Right ventricle myocardium inferior (tissue), 1 donor: ENCODE measurements at regions not wholly inside any gene's neighbourhood (a gene's known extent, or its start where the extent isn't known, plus 50 kb on each side); places are given as distances from the start of the nearest gene placed in this dataset.
"Not testable (repeated sequence)": the region's sequence is repeated elsewhere in the genome, so short reads cannot be mapped to it uniquely, and the experiment has no call there.

Experiments used
- ATAC-seq: fragments of 200-7000 bp; cut with Tn5 transposase; one replicate; pipeline ENCODE4 v1.9.1; 2020; ENCODE audit warnings: mild to moderate bottlenecking, moderate library complexity
- DNase-seq: peaks from one replicate; pipeline ENCODE4 v3.0.0; 2021; ENCODE audit errors: missing footprints
- intact Hi-C: fragments of 100-400 bp; cut with DNase I; formaldehyde crosslinking; loops from one replicate; pipeline ENCODE4 v1.11.0; 2022
- donor health status: DM: no; HTN: yes; CAD: no; lungs with severe emphysema.

- DNase-seq, result no peak
- intact Hi-C loops, result no loop called here
- no peak for ATAC-seq
These were observed 965.7 kb downstream of the FSCB start for GRCh38 chr14:43541356-43541755.

DNA sequence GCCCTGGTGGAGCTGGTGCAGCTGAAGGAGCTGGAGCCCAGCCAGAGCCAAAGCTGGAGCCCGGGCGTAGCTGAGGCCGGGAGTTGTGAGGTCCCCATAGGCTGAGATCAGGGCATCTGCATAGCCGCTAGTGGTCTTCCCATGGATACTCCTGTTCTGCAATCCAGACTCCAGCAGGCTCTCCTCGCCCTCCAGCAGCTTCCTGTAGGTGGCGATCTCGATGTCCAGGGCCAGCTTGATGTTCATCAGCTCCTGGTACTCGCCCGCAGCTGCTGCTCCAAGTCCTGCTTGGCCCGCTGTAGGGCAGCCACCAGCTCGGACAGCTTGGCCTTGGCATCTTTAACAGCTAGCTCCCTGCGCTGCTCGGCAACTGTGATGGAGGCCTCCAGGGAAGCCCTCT, 966.1 kb downstream of the FSCB start:
- intact Hi-C loops, result no loop called here
- DNase-seq (peak; percentile 57), ATAC-seq (no peak)

DNA sequence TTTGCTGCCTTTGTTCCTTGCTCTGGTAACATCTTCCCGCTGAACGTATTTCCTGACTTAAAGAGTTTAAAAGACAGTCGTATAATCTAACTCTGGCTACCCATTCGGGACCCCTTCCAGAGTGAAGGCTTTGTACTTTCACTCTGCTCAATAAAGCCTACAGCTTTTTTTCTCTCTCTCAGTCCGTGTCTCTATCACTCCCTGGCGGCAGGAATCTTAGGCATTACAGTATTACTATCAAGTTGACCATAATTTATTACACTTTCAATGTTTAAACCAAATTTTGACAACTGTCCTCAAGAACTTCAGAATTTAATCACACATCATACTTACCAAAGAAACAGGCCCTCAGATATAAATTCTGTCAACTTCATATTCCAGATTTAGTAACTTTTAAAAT, 967.9 kb downstream of the FSCB start:
- intact Hi-C loops, result no loop called here
- DNase-seq, result no peak
- peak; percentile 26 for ATAC-seq

GRCh38 chr14:43535231-43535838, 971.7 kb downstream of the FSCB start:
- ATAC-seq (no peak), DNase-seq (peak; percentile 63)
- intact Hi-C loops, result no loop called here

DNA sequence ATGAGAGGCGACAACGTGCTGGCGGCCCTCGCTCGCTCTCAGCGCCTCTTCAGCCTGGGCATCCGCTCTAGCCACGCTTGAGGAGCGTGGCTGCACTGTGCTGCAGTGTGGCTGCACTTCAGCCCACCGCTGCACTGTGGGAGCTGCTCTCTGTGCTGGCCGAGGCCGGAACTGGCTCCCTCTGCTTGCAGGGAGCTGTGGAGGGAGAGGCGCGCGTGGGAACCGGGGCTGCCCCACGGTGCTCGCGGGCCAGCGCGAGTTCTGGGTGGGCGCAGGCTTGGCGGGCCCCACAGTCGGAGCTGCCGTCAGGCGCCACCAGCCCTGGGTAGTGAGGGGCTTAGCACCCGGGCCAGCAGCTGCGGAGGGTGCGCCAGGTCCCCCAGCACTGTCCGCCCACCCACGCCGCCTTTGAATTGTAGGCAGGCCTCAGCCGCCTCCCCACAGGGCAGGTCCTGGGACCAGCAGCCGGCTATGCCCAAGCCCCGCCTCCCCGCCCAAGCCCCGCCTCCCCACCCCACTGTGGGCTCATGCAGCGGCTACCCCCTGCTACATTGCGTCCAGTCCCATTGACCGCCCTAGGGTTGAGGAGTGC, 974.2 kb downstream of the FSCB start:
- ATAC-seq, result no peak
- no peak for DNase-seq
- intact Hi-C loops, result no loop called here

- intact Hi-C loops, result no loop called here
- DNase-seq (no peak), ATAC-seq (no peak)
These were observed 978.8 kb downstream of the FSCB start for GRCh38 chr14:43528321-43528720.

GRCh38 chr14:43525658-43526057, 981.4 kb downstream of the FSCB start:
- DNase-seq (no peak), ATAC-seq (no peak)
- intact Hi-C loops, result no loop called here

DNA sequence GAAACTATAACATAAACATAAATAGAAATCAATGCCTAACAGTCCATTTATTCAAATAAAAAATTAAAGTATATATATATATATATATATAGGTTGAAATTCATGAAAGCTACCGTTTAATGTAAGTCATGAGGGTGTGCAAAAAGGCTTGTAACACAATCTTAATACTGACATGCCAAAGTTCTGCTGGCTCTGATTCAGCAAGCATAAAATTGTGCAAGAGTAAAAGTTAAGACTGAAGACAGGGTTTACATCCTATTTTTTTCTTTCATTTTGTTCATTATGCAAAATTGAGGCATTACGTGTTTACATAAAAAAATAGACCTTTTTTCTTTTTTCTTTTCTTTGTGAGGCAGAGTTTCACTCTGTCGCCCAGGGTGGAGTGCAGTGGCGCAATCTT, 984.2 kb downstream of the FSCB start:
- intact Hi-C loops, result no loop called here
- DNase-seq, result no peak
- no peak for ATAC-seq

DNA sequence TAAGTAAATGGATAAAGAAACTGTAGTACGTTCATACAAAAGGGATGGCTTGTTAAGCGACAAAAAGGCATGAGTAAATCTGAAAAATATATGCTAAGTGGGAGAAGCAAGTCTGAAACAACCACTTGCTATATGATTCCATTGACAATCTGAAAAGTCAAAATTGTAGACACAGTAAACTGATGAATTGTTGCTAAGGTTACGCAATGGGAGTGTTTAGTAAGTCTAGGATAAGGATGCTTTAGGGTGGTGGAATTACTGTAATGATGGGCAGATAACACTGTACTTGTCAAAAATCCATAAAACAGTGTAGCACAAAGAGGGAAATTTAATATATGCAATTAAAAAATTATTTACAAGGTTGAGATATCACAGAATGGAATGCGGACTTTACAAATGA, 984.9 kb downstream of the FSCB start:
- intact Hi-C loops, result no loop called here
- ATAC-seq, result no peak
- DNase-seq, result no peak

DNA sequence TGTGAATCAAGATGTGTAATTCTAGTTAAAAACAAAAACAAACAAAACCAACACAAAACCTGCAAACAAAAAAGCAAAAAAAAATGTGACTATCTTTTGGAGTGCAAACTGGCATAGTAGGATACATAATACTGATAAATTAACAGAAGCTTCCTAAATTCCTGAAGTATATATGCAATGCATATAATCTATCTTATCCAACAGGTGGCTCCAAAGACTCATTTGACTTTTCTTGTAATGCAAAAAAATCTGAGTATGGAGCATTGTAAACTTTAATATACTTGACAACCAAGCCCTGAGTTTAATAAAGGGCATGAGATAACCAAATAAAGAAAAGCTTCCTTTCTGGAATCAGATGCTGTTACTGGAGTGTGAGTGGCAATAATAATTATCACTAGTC, 1003.6 kb downstream of the FSCB start:
- intact Hi-C loops, result no loop called here
- DNase-seq (no peak), ATAC-seq (no peak)

DNA sequence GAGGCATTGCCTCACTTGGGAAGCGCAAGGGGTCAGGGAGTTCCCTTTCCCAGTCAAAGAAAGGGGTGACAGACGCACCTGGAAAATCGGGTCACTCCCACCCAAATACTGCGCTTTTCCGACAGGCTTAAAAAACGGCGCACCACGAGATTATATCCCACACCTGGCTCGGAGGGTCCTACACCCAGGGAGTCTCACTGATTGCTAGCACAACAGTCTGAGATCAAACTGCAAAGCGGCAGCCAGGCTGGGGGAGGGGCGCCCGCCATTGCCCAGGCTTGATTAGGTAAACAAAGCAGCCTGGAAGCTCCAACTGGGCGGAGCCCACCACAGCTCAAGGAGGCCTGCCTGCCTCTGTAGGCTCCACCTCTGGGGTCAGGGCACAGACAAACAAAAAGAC, 1014.7 kb downstream of the FSCB start:
- ATAC-seq, intact Hi-C loops, DNase-seq: not testable (repeated sequence)

DNA sequence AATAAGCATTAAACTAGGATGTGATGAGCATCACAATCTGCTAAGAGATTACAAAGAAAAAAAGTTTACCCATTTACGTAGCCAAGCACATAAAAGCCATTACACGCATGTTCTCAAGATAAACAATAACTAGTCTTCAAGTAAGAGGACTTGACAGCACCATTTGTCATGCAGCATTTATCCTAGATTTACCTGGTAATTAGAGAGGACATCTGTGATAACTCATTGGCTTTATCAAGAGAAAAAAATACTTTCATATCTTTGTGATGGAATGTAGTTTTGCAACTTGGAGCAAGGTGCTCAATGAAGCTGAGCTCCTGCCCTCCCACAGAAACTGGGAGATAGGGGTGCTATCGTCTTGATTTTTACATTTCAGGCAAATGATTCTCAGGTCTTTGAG, 1023.7 kb downstream of the FSCB start:
- no peak for ATAC-seq
- intact Hi-C loops, result no loop called here

DNA sequence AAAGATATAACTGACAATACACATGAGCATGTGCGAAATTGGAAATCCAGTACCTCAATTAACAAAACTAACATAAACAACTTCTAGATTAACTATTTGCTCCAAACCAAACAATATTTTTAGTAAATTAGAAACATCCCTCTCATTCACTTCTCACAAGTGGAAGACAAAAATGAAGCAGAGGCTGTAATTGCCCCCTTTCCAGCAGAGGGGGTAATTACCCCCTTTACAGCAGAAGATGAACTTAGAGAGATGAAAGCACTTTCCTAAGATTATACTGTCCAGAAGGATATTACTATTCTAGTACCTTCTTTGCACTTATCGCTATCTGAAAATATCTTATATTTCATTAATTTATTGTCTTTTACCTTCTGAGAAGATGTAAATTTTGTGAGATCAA, 1025.2 kb downstream of the FSCB start:
- no peak for DNase-seq
- no peak for ATAC-seq
- intact Hi-C loops, result no loop called here

More for the DNA sequence above, 1023.7 kb downstream of the FSCB start:
- no peak for DNase-seq

- ATAC-seq, result no peak
- intact Hi-C loops, result no loop called here
- DNase-seq, result no peak
These were observed 1026.1 kb downstream of the FSCB start for GRCh38 chr14:43480976-43481375.

DNA sequence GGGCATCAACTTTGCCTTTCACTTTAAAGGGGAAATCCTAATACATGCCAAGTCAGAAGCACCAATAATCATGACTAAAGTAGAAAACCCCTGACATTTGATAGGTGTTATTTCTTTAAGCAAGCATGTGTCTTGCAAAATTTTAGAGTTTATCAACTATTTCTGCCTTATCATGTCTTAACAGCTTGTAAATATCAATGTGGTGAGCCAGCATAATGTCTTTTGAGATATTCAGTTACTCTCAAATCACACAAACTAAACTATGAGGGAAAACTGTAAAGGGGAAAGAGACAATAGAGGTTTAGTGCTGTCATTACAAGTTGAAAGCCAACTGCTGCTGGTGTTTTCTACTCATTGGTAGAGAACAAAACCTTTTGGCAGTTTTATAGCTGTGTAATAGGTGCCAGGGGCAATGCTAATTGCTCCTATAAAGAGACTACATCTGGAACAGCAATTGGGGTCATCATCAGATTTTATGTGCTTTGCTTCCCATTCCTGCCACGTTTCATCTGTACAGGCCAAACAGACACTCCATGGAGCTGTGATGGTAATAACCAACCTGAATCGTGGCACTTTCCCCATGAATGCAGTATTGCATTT, 1027.4 kb downstream of the FSCB start:
- no peak for ATAC-seq
- intact Hi-C loops, result no loop called here
- DNase-seq, result no peak

DNA sequence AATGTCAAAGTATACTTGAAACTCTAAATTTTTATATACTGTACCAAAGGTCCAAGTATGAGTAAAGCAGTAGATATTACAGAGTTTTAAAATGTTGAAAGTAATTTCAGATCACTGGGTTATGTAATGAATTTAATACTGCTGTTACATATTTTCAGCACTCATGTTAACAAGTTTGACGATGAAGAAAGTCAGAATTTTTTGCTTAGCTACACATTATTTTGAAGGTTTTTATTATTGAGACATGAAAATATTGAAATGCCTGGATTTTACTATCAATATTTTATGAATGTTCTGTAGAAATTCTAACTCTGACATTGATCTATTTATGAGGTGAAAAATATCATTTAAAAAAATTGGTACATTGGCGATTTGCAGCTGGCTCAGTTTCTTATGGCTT, 1030.3 kb downstream of the FSCB start:
- DNase-seq (no peak), ATAC-seq (no peak)
- intact Hi-C loops, result no loop called here

GRCh38 chr14:43475757-43476156, 1031.3 kb downstream of the FSCB start:
- DNase-seq, result no peak
- intact Hi-C loops, result no loop called here
- no peak for ATAC-seq

DNA sequence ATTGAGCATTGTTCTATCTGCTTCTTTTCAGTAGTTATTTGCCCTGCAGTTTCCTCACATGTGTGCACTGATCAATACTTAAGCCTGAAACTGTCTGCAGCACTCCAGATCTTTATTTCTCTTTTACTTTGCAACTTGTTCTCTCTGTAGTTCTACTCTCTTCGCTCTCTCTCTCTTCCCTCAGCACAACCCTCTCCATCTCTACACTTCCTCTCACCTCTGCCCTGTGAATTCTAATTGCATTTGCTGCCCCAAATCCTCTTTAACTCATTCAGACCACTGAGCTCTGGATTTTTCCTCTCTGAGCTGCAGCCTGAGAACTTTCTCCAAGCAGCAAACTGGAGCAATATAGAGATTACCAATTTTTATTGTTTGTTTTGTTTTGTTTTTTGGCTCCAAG, 1035.5 kb downstream of the FSCB start:
- DNase-seq (no peak), ATAC-seq (no peak)
- intact Hi-C loops, result no loop called here

- ATAC-seq (no peak), DNase-seq (no peak)
These were observed 1042.1 kb downstream of the FSCB start for GRCh38 chr14:43464968-43465367.

DNA sequence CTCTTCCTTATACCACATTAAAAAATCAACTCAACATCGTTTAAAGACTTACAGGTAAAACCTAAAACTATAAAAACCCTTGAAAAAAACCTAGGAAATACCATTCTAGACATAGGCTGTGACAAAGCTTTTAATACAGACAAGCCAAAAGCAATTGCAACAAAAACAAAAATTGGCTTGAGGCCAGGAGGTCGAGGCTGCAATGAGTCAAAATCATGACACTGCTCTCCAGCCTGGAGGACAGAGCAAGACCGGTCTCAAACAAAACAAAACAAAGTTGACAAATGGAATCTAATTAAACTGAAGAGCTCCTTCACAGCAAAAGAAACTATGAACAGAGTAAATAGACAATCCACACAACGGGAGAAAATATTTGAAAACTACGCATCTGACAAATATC, 1057.8 kb downstream of the FSCB start:
- ATAC-seq, result no peak
- DNase-seq, result no peak
- intact Hi-C loops, result no loop called here

More at GRCh38 chr14:43464968-43465367, 1042.1 kb downstream of the FSCB start:
- intact Hi-C loops, result no loop called here

DNA sequence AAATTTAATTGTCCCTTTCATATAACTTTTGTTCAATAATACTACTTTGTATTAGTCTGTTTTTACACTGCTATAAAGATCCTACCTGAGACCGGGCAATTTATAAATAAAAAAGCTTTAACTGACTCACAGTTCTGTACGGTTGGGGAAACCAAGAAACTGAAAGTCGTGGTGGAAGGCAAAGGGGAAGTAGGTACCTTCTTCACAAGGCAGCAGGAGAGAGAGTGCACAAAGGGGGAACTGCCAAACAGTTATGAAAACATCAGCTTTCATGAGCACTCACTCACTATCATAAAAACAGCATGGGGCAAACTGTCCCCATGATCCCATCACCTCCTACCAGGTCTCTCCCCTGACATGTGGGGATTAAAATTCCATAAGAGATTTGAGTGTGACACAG, 1069.0 kb downstream of the FSCB start:
- DNase-seq (no peak), ATAC-seq (no peak)
- intact Hi-C loops, result no loop called here
